Astrocyte of the cerebellum (primary cell): ENCODE measurements at regions not wholly inside any gene's neighbourhood (a gene's known extent, or its start where the extent isn't known, plus 50 kb on each side); places are given as distances from the start of the nearest gene placed in this dataset.

Source experiments
- DNase-seq: peaks from one replicate; pipeline ENCODE4 v3.0.0-alpha.2; 2011; ENCODE audit warnings: low read depth
- H3K4me3 ChIP-seq: 2 replicates; pipeline ENCODE4 v1.5.1; 2011; ENCODE audit warnings: mild to moderate bottlenecking, low read depth, low read length, moderate library complexity
- in situ Hi-C: cut with HindIII; loops from 2 replicates; pipeline ENCODE4 v1.10.0; 2017; ENCODE audit warnings: low sequenced_read_pairs
- TF ChIP-seq, protein P1 (sequence below): IDR thresholded peaks from 2 replicates; pipeline ENCODE4 v1.5.1; 2012; ENCODE audit warnings: low read length, low read depth, moderate library complexity, mild to moderate bottlenecking; ENCODE audit errors: missing control alignments

DNA sequence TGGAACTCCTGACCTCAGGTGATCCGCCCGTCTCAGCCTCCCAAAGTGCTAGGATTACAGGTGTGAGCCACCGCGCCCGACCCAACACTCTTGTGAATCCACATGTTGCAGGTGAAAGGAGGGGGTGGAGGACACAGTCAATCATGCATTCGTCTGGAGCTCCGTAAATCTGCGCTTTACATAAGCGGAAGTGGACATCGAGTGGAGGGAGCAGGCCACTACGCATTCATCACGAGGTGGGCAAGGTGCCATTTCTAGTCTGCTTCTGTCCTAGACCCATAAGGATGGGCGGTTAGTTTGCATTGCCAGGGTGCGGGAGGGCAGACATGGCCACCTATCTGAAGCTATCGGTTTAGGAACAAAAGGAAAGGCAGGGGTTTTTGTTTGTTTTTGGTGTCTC is 225.2 kb upstream of the TCERG1L start:
- no peak overlapping the region for H3K4me3 ChIP-seq
- TF ChIP-seq, protein P1, sequence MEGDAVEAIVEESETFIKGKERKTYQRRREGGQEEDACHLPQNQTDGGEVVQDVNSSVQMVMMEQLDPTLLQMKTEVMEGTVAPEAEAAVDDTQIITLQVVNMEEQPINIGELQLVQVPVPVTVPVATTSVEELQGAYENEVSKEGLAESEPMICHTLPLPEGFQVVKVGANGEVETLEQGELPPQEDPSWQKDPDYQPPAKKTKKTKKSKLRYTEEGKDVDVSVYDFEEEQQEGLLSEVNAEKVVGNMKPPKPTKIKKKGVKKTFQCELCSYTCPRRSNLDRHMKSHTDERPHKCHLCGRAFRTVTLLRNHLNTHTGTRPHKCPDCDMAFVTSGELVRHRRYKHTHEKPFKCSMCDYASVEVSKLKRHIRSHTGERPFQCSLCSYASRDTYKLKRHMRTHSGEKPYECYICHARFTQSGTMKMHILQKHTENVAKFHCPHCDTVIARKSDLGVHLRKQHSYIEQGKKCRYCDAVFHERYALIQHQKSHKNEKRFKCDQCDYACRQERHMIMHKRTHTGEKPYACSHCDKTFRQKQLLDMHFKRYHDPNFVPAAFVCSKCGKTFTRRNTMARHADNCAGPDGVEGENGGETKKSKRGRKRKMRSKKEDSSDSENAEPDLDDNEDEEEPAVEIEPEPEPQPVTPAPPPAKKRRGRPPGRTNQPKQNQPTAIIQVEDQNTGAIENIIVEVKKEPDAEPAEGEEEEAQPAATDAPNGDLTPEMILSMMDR: no peak
- in situ Hi-C loops: no loop called here
- DNase-seq: no peak

DNA sequence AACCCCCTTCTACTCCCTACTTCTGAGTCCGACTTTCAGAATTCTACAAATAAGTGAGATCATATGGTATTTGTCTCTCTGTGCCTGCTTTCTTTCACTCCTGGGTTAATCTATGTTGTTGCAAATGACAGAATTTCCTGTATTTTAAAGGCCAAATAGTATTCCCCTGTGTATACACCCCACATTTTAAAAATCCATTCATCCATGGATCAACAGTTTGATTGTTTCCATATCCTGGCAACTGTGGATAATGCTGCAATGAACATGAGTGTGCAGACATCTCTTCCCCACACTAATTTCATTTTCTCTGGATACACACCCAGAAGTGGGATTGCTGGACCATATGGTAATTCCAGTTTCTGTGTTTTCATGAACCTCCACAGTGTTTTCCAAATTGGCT is 225.8 kb upstream of the TCERG1L start:
- no peak for DNase-seq
- no peak overlapping the region for H3K4me3 ChIP-seq
- TF ChIP-seq, protein P1: no peak
- in situ Hi-C loops: no loop called here

DNA sequence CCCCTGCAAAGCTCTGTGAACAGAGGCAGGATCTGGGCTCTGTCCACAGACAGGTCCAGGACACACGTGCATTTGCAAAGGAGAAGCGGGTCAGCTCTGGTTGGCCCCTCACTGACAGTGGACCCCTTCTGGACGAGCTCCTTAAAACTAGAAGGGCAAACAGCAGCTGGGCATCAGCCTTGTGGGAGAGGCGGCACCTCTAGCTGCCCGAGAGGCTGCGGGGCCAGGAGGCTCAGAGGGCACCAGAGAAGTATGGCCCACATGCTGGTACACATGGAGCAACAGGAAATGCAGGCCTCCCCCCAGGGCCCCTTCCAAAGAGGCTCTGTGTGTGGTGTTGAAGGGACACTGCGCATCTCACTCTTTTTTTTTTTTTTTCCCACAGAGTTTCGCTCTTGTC is 233.0 kb upstream of the TCERG1L start:
- H3K4me3 ChIP-seq: no peak overlapping the region
- DNase-seq: no peak
- in situ Hi-C loops: no loop called here
- TF ChIP-seq, protein P1: no peak

DNA sequence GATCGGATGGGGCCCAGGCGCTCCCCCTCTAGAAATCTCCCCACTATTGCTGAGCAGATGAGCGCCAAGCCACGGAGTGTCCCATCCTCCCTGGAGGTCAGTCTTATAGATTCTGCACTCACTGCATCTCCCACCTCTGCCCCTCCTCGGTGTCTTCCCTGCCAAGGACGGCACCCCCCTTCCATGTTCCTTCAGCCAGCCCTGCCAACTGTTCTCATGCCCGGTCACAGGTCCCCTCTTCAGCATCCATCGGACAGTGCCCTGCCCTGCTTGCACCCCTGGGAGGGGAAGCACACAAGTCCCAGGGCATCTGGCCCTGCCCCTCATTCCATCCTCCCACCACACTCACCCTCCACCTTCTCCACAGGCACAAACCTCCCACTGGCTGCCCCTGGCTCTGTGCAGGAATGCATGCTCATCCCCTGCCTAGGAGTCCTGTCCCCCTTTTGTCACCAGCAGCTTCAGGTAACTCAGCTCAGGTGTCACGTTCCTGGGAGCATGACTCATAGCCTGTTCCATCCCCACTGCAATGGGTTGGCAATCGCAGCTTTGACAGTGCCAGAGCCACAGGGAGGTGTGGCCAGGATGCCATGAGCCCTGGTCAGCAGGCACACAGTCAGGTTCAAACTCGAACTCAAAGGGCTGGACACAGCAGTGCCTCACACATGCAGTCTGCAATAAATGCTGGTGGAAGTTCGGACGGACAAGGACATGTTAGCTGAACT is 234.7 kb upstream of the TCERG1L start:
- TF ChIP-seq, protein P1: no peak
- no peak overlapping the region for H3K4me3 ChIP-seq
- no peak for DNase-seq
- in situ Hi-C loops: no loop called here

DNA sequence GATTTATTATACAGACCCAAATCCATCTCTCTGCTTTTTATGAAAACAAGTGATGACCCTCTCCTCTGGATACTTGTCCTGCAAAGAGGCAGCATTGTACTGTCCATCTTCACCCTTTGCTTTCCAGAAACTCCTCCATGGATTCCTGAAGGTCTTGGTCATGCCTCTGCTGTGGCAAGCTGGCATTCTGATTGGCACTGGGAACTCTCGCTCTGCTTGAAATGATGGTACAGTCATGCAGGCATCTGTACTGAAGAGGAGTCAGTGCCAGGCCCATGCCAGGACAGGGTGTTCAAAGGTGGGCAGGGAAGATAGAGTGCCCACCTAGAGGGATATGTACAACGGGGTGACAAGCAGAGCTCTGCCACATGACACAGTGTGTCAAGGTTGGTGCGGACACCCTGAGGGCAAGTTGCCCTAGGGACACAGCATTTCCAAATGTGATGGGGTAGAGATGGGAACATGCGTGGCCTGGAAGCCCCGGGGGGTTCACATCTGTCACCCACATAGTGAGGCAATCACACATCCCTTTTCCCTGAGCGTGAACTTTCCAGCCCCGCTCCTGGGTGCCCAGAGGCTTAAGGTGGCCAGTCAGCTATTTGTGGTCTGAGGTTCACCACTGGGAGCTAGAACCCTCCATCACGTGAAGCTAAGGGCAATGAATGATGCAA is 235.7 kb upstream of the TCERG1L start:
- in situ Hi-C loops: no loop called here
- no peak overlapping the region for H3K4me3 ChIP-seq
- no peak for DNase-seq
- TF ChIP-seq, protein P1: no peak

DNA sequence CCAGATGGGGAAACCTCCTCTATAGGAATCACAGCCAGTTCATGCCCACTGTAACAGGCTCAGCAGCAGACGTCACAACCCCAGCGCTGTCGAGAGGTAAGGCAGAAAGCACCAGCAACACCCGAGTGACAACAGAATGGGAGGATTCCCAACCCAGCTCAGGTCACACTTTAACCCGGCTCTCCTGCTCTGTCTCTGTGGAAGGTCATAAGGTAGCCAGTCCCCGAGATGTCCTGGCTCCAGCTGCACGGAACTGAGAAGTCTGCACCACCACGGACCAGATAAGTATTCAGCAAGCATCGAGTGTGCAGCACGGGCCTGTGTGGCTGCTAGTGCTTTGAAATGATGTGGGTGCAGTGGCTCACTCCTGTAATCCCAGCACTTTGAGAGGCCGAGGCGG is 236.7 kb upstream of the TCERG1L start:
- in situ Hi-C loops: no loop called here
- TF ChIP-seq, protein P1: no peak
- DNase-seq: no peak
- no peak overlapping the region for H3K4me3 ChIP-seq
